ENCODE measurements at regions not wholly inside any gene's neighbourhood (a gene's known extent, or its start where the extent isn't known, plus 50 kb on each side); places are given as distances from the start of the nearest gene placed in this dataset.
A peak's percentile ranks its signal among the peaks of the same experiment; 100 is the strongest.

DNA sequence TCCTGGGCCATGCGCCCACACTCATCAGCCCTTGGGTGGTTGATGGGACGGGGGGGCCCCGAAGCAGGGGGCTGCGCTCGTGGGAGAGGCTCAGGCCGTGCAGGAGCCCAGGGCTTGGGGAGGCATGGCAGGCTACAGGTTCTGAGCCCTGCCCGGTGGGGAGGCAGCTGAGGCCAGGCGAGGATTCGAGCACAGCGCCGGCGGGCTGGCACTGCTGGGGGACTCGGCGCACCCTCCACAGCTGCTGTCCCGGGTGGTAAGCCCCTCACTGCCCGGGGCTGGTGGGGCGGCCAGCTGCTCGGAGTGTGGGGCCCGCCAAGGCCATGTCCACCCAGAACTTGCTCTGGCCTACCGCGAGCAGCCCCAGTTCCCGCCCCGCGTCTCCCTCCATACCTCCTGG, 295.8 kb upstream of the SEL1L start:
- H3K27ac ChIP-seq (ENCODE audit: low read depth, low read length): no peak overlapping the region
- no CpG with 5 or more reads among the region's 24 CpGs for WGBS (ENCODE audit: extremely low coverage, insufficient coverage, insufficient read length)
- H4K12ac ChIP-seq (ENCODE audit: low read depth, low read length): no peak overlapping the region
- no peak overlapping the region for H3K4me2 ChIP-seq (ENCODE audit: low read length)
- peak overlapping the region; percentile 39 for H2BK12ac ChIP-seq (ENCODE audit: low read length)
- no peak overlapping the region for H3K9ac ChIP-seq (ENCODE audit: low read length)
- no peak overlapping the region for H2BK120ac ChIP-seq (ENCODE audit: insufficient read depth, low read length, poor library complexity)
- DNase-seq: no peak
- H2BK5ac ChIP-seq (ENCODE audit: low read depth, low read length, poor library complexity): no peak overlapping the region
- H3K79me1 ChIP-seq (ENCODE audit: low read length): no peaks in the 10 kb centered on the region
- no peak overlapping the region for H3K14ac ChIP-seq (ENCODE audit: low read length)
- H4K8ac ChIP-seq (ENCODE audit: low read depth, low read length): no peak overlapping the region
- H3K4ac ChIP-seq (ENCODE audit: low read depth, low read length): no peak overlapping the region
- no peak overlapping the region for H4K91ac ChIP-seq (ENCODE audit: low read depth, low read length)
- H3K79me2 ChIP-seq (ENCODE audit: control insufficient read depth, insufficient read depth, low read length, poor library complexity): no peaks in the 10 kb centered on the region
- no peaks in the 10 kb centered on the region for H3K27me3 ChIP-seq (ENCODE audit: insufficient read depth, low read length)
- H3K23ac ChIP-seq (ENCODE audit: low read length): no peak overlapping the region
- no peak overlapping the region for H3K4me3 ChIP-seq (ENCODE audit: low read depth, low read length)
- H3K18ac ChIP-seq (ENCODE audit: low read length): no peak overlapping the region
- H2AFZ ChIP-seq (ENCODE audit: insufficient read depth, low read length, poor library complexity): no peak overlapping the region
- H2AK5ac ChIP-seq (ENCODE audit: low read length): peak overlapping the region; percentile 56
- no peaks in the 10 kb centered on the region for H3K36me3 ChIP-seq (ENCODE audit: control insufficient read depth in 1 of 2, insufficient read depth in 2 of 2, low read length in 2 of 2)
- H3K9me3 ChIP-seq (ENCODE audit: insufficient read depth, low read depth, low read length): no peaks in the 10 kb centered on the region
- H3K4me1 ChIP-seq (ENCODE audit: control insufficient read depth in 1 of 2, insufficient read depth in 2 of 2, low read length in 2 of 2): peaks cover 3% of the 10 kb centered on the region in 2 experiments

GRCh38 chr14:81831128-81831820, 297.6 kb upstream of the SEL1L start:
- H3K4ac ChIP-seq (ENCODE audit: low read depth, low read length): no peak overlapping the region
- no peaks in the 10 kb centered on the region for H3K79me2 ChIP-seq (ENCODE audit: control insufficient read depth, insufficient read depth, low read length, poor library complexity)
- no CpG with 5 or more reads among the region's 4 CpGs for WGBS (ENCODE audit: extremely low coverage, insufficient coverage, insufficient read length)
- peaks cover 3% of the 10 kb centered on the region in 2 experiments for H3K4me1 ChIP-seq (ENCODE audit: control insufficient read depth in 1 of 2, insufficient read depth in 2 of 2, low read length in 2 of 2)
- H2AFZ ChIP-seq (ENCODE audit: insufficient read depth, low read length, poor library complexity): no peak overlapping the region
- no peak for DNase-seq
- H3K27me3 ChIP-seq (ENCODE audit: insufficient read depth, low read length): no peaks in the 10 kb centered on the region
- no peak overlapping the region for H3K14ac ChIP-seq (ENCODE audit: low read length)
- no peak overlapping the region for H2BK5ac ChIP-seq (ENCODE audit: low read depth, low read length, poor library complexity)
- no peak overlapping the region for H3K4me2 ChIP-seq (ENCODE audit: low read length)
- H4K91ac ChIP-seq (ENCODE audit: low read depth, low read length): no peak overlapping the region
- H2AK5ac ChIP-seq (ENCODE audit: low read length): no peak overlapping the region
- no peaks in the 10 kb centered on the region for H3K79me1 ChIP-seq (ENCODE audit: low read length)
- H4K12ac ChIP-seq (ENCODE audit: low read depth, low read length): no peak overlapping the region
- H3K4me3 ChIP-seq (ENCODE audit: low read depth, low read length): no peak overlapping the region
- peak overlapping the region; percentile 2 for H2BK12ac ChIP-seq (ENCODE audit: low read length)
- peaks cover 0 to under 1% of the 10 kb centered on the region in 2 experiments for H3K36me3 ChIP-seq (ENCODE audit: control insufficient read depth in 1 of 2, insufficient read depth in 2 of 2, low read length in 2 of 2)
- no peak overlapping the region for H4K8ac ChIP-seq (ENCODE audit: low read depth, low read length)
- H3K18ac ChIP-seq (ENCODE audit: low read length): no peak overlapping the region
- H3K9ac ChIP-seq (ENCODE audit: low read length): no peak overlapping the region
- peak overlapping the region; percentile 23 for H3K27ac ChIP-seq (ENCODE audit: low read depth, low read length)
- no peak overlapping the region for H3K23ac ChIP-seq (ENCODE audit: low read length)
- peaks cover 2% of the 10 kb centered on the region for H3K9me3 ChIP-seq (ENCODE audit: insufficient read depth, low read depth, low read length)
- no peak overlapping the region for H2BK120ac ChIP-seq (ENCODE audit: insufficient read depth, low read length, poor library complexity)

DNA sequence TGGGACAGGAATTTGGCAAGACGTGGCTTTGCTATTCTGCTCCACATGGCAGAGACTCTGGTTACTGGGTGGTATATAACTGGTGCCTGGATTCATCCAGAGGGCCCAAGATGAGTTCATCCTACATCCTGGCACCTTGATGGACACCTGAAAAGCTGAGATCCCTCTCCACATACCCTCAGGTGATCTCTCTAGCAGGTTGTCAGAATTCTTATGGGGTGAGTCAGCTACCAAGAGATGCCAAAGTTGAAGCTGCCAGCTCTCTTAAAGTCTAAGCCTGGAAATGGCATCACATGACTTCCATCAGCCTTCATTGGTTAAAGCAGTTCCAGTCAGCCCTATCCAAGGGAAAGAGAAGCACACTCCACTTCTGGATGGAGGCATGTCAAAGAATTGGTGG, 300.7 kb upstream of the SEL1L start:
- H3K9me3 ChIP-seq (ENCODE audit: insufficient read depth, low read depth, low read length): peaks cover 6% of the 10 kb centered on the region
- H2BK120ac ChIP-seq (ENCODE audit: insufficient read depth, low read length, poor library complexity): no peak overlapping the region
- peaks cover 2 to 3% of the 10 kb centered on the region in 2 experiments for H3K4me1 ChIP-seq (ENCODE audit: control insufficient read depth in 1 of 2, insufficient read depth in 2 of 2, low read length in 2 of 2)
- H3K14ac ChIP-seq (ENCODE audit: low read length): no peak overlapping the region
- H3K23ac ChIP-seq (ENCODE audit: low read length): no peak overlapping the region
- H3K36me3 ChIP-seq (ENCODE audit: control insufficient read depth in 1 of 2, insufficient read depth in 2 of 2, low read length in 2 of 2): peaks cover 0 to 3% of the 10 kb centered on the region in 2 experiments
- H2AFZ ChIP-seq (ENCODE audit: insufficient read depth, low read length, poor library complexity): no peak overlapping the region
- no peak overlapping the region for H3K4ac ChIP-seq (ENCODE audit: low read depth, low read length)
- H2BK12ac ChIP-seq (ENCODE audit: low read length): no peak overlapping the region
- H2AK5ac ChIP-seq (ENCODE audit: low read length): no peak overlapping the region
- no CpG with 5 or more reads among the region's 1 CpG for WGBS (ENCODE audit: extremely low coverage, insufficient coverage, insufficient read length)
- H3K79me1 ChIP-seq (ENCODE audit: low read length): no peaks in the 10 kb centered on the region
- H4K12ac ChIP-seq (ENCODE audit: low read depth, low read length): no peak overlapping the region
- no peaks in the 10 kb centered on the region for H3K79me2 ChIP-seq (ENCODE audit: control insufficient read depth, insufficient read depth, low read length, poor library complexity)
- H4K91ac ChIP-seq (ENCODE audit: low read depth, low read length): no peak overlapping the region
- H3K9ac ChIP-seq (ENCODE audit: low read length): no peak overlapping the region
- no peak for DNase-seq
- no peak overlapping the region for H4K8ac ChIP-seq (ENCODE audit: low read depth, low read length)
- H2BK5ac ChIP-seq (ENCODE audit: low read depth, low read length, poor library complexity): no peak overlapping the region
- no peak overlapping the region for H3K27ac ChIP-seq (ENCODE audit: low read depth, low read length)
- no peak overlapping the region for H3K4me2 ChIP-seq (ENCODE audit: low read length)
- H3K4me3 ChIP-seq (ENCODE audit: low read depth, low read length): no peak overlapping the region
- no peak overlapping the region for H3K18ac ChIP-seq (ENCODE audit: low read length)
- no peaks in the 10 kb centered on the region for H3K27me3 ChIP-seq (ENCODE audit: insufficient read depth, low read length)

DNA sequence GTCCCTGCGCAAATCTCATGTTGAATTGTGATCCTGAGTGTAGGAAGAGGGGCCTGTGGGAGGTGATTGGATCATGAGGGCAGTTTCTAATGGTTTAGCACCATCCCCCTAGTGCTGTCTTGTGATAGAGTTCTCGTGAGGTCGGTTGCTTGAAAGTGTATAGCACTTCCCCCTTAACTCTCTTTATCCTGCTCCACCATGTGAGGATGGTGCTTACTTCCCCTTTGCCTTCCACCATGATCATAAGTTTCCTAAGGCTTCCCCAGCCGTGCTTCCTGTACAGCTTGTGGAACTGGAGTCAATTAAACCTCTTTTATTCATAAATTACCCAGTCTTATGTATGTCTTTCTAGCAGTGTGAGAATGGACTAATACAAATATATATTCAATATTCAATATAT, 303.7 kb upstream of the SEL1L start:
- Histone ChIP-seq H4K91ac (ENCODE audit: low read depth, low read length) (no peak overlapping the region), H3K27ac (ENCODE audit: low read depth, low read length) (no peak overlapping the region), H2AFZ (ENCODE audit: insufficient read depth, low read length, poor library complexity) (no peak overlapping the region), H2BK120ac (ENCODE audit: insufficient read depth, low read length, poor library complexity) (no peak overlapping the region), H3K4me2 (ENCODE audit: low read length) (no peak overlapping the region), H3K27me3 (ENCODE audit: insufficient read depth, low read length) (no peaks in the 10 kb centered on the region), H4K8ac (ENCODE audit: low read depth, low read length) (no peak overlapping the region), H3K79me1 (ENCODE audit: low read length) (no peaks in the 10 kb centered on the region), H3K23ac (ENCODE audit: low read length) (no peak overlapping the region), H2AK5ac (ENCODE audit: low read length) (no peak overlapping the region), H3K79me2 (ENCODE audit: control insufficient read depth, insufficient read depth, low read length, poor library complexity) (no peaks in the 10 kb centered on the region), H3K36me3 (ENCODE audit: control insufficient read depth in 1 of 2, insufficient read depth in 2 of 2, low read length in 2 of 2) (peaks cover 0 to 3% of the 10 kb centered on the region in 2 experiments), H3K4me3 (ENCODE audit: low read depth, low read length) (no peak overlapping the region), H2BK12ac (ENCODE audit: low read length) (no peak overlapping the region), H3K9me3 (ENCODE audit: insufficient read depth, low read depth, low read length) (peaks cover 6% of the 10 kb centered on the region), H3K18ac (ENCODE audit: low read length) (no peak overlapping the region), H3K9ac (ENCODE audit: low read length) (no peak overlapping the region), H4K12ac (ENCODE audit: low read depth, low read length) (no peak overlapping the region), H3K4ac (ENCODE audit: low read depth, low read length) (no peak overlapping the region), H2BK5ac (ENCODE audit: low read depth, low read length, poor library complexity) (no peak overlapping the region), H3K14ac (ENCODE audit: low read length) (no peak overlapping the region), H3K4me1 (ENCODE audit: control insufficient read depth in 1 of 2, insufficient read depth in 2 of 2, low read length in 2 of 2) (peaks cover 0 to 2% of the 10 kb centered on the region in 2 experiments)
- WGBS (ENCODE audit: extremely low coverage, insufficient coverage, insufficient read length): no CpG with 5 or more reads among the region's 4 CpGs
- no peak for DNase-seq
